ENCODE measurements at regions not wholly inside any gene's neighbourhood (a gene's known extent, or its start where the extent isn't known, plus 50 kb on each side); places are given as distances from the start of the nearest gene placed in this dataset.

GRCh38 chr12:89965993-89966392 lies 257.4 kb upstream of the ATP2B1 start:
- Histone ChIP-seq H3K4me1 (ENCODE audit: control insufficient read depth in 1 of 2, insufficient read depth in 2 of 2, low read length in 2 of 2) (peaks cover 10 to 32% of the 10 kb centered on the region in 2 donors), H3K9me3 (ENCODE audit: control insufficient read depth in 1 of 2, low read length in 2 of 2) (no peaks in the 10 kb centered on the region), H3K9ac (ENCODE audit: low read depth in 1 of 2, low read length in 2 of 2) (no peak overlapping the region), H3K27me3 (ENCODE audit: control insufficient read depth in 1 of 2, insufficient read depth in 2 of 2, low read length in 2 of 2) (no peaks in the 10 kb centered on the region), H3K27ac (ENCODE audit: low read depth, low read length) (no peak overlapping the region), H3K4me3 (ENCODE audit: low read depth in 1 of 2, low read length in 2 of 2) (no peak overlapping the region), H3K36me3 (ENCODE audit: control insufficient read depth in 1 of 2, insufficient read depth in 2 of 2, low read length in 2 of 2) (no peaks in the 10 kb centered on the region)

DNA sequence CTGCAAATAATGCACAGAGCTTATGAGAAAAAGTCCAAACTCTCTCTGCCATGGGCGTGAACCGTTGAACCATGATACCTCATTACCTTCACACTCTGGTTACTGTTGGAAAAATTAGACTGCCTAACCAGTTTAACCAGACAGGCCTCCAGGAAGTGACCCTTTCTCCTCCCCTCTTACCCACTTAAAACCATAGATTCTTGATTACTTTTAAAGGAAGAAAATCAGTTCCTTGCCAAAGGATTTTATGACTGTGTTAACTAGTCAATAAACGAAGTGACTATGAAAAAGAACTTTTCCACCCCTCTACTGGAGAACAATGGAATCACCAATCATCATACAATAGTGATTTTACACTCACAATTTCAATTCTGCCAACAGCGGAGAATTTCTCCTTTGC lies 254.0 kb upstream of the ATP2B1 start:
- Histone ChIP-seq H3K9ac (ENCODE audit: low read depth in 1 of 2, low read length in 2 of 2) (no peak overlapping the region), H3K27me3 (ENCODE audit: control insufficient read depth in 1 of 2, insufficient read depth in 2 of 2, low read length in 2 of 2) (no peaks in the 10 kb centered on the region), H3K4me1 (ENCODE audit: control insufficient read depth in 1 of 2, insufficient read depth in 2 of 2, low read length in 2 of 2) (peaks cover 9 to 34% of the 10 kb centered on the region in 2 donors), H3K27ac (ENCODE audit: low read depth, low read length) (no peak overlapping the region), H3K36me3 (ENCODE audit: control insufficient read depth in 1 of 2, insufficient read depth in 2 of 2, low read length in 2 of 2) (no peaks in the 10 kb centered on the region), H3K4me3 (ENCODE audit: low read depth in 1 of 2, low read length in 2 of 2) (no peak overlapping the region), H3K9me3 (ENCODE audit: control insufficient read depth in 1 of 2, low read length in 2 of 2) (no peaks in the 10 kb centered on the region)

- Histone ChIP-seq H3K27me3 (ENCODE audit: control insufficient read depth in 1 of 2, insufficient read depth in 2 of 2, low read length in 2 of 2) (no peaks in the 10 kb centered on the region), H3K27ac (ENCODE audit: low read depth, low read length) (no peak overlapping the region), H3K9ac (ENCODE audit: low read depth in 1 of 2, low read length in 2 of 2) (no peak overlapping the region), H3K36me3 (ENCODE audit: control insufficient read depth in 1 of 2, insufficient read depth in 2 of 2, low read length in 2 of 2) (no peaks in the 10 kb centered on the region), H3K9me3 (ENCODE audit: control insufficient read depth in 1 of 2, low read length in 2 of 2) (no peaks in the 10 kb centered on the region), H3K4me3 (ENCODE audit: low read depth in 1 of 2, low read length in 2 of 2) (no peak overlapping the region), H3K4me1 (ENCODE audit: control insufficient read depth in 1 of 2, insufficient read depth in 2 of 2, low read length in 2 of 2) (peaks cover 6 to 23% of the 10 kb centered on the region in 2 donors)
Observed at GRCh38 chr12:89960607-89961394, 252.2 kb upstream of the ATP2B1 start.

GRCh38 chr12:89960011-89960507 lies 251.4 kb upstream of the ATP2B1 start:
- no peak overlapping the region for H3K27ac ChIP-seq (ENCODE audit: low read depth, low read length)
- no peaks in the 10 kb centered on the region for H3K9me3 ChIP-seq (ENCODE audit: control insufficient read depth in 1 of 2, low read length in 2 of 2)
- H3K36me3 ChIP-seq (ENCODE audit: control insufficient read depth in 1 of 2, insufficient read depth in 2 of 2, low read length in 2 of 2): no peaks in the 10 kb centered on the region
- peak overlapping the region in 1 of 2 donors; percentile 17 for H3K9ac ChIP-seq (ENCODE audit: low read depth in 1 of 2, low read length in 2 of 2)
- peaks cover 6 to 23% of the 10 kb centered on the region in 2 donors for H3K4me1 ChIP-seq (ENCODE audit: control insufficient read depth in 1 of 2, insufficient read depth in 2 of 2, low read length in 2 of 2)
- no peaks in the 10 kb centered on the region for H3K27me3 ChIP-seq (ENCODE audit: control insufficient read depth in 1 of 2, insufficient read depth in 2 of 2, low read length in 2 of 2)
- no peak overlapping the region for H3K4me3 ChIP-seq (ENCODE audit: low read depth in 1 of 2, low read length in 2 of 2)

DNA sequence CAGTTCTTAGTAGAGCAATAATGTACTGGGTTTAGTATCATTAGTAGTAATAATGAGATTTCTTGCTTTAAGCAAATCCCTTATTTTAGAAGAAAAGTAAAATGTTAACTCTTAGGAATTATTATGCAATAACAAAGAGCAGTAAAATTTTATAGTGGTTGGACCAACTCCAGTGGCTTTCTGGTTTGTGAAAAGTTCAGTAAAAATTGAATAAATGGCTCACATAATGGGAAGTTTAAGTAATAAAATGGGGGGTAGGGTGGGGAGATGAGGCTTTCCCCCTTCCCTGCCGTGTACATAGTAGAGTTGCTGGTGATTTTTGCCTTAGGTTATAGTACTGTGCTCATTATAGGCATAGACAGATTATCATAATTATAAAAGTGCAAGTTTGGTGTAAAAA lies 250.5 kb upstream of the ATP2B1 start:
- no peak overlapping the region for H3K4me3 ChIP-seq (ENCODE audit: low read depth in 1 of 2, low read length in 2 of 2)
- no peak overlapping the region for H3K9ac ChIP-seq (ENCODE audit: low read depth in 1 of 2, low read length in 2 of 2)
- H3K27me3 ChIP-seq (ENCODE audit: control insufficient read depth in 1 of 2, insufficient read depth in 2 of 2, low read length in 2 of 2): no peaks in the 10 kb centered on the region
- H3K4me1 ChIP-seq (ENCODE audit: control insufficient read depth in 1 of 2, insufficient read depth in 2 of 2, low read length in 2 of 2): peaks cover 6 to 23% of the 10 kb centered on the region in 2 donors
- no peaks in the 10 kb centered on the region for H3K9me3 ChIP-seq (ENCODE audit: control insufficient read depth in 1 of 2, low read length in 2 of 2)
- no peaks in the 10 kb centered on the region for H3K36me3 ChIP-seq (ENCODE audit: control insufficient read depth in 1 of 2, insufficient read depth in 2 of 2, low read length in 2 of 2)
- H3K27ac ChIP-seq (ENCODE audit: low read depth, low read length): no peak overlapping the region

DNA sequence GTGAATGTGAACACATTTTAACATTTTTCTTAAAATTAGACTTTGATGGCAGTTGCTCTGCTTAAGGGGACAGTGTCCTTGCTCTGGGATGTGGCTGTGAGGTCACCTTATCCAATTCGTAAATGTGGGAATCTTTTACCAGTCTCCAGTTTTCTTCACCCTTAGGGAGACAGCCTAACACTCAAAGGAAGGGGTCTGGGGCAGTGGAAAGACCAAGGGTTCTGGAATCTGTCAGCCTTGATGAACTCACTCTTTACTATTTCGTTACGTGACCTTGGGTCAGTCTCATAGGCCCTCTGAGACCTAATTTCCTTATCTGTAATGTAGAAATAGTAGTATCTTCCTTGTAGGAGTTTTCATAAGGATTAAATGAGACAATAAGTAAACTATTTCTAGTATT lies 245.6 kb upstream of the ATP2B1 start:
- Histone ChIP-seq H3K27ac (ENCODE audit: low read depth, low read length) (no peak overlapping the region), H3K9me3 (ENCODE audit: control insufficient read depth in 1 of 2, low read length in 2 of 2) (no peaks in the 10 kb centered on the region), H3K9ac (ENCODE audit: low read depth in 1 of 2, low read length in 2 of 2) (no peak overlapping the region)

GRCh38 chr12:89951694-89952060 lies 243.0 kb upstream of the ATP2B1 start:
- Histone ChIP-seq H3K36me3 (ENCODE audit: control insufficient read depth in 1 of 2, insufficient read depth in 2 of 2, low read length in 2 of 2) (no peaks in the 10 kb centered on the region), H3K9ac (ENCODE audit: low read depth in 1 of 2, low read length in 2 of 2) (no peak overlapping the region), H3K4me1 (ENCODE audit: control insufficient read depth in 1 of 2, insufficient read depth in 2 of 2, low read length in 2 of 2) (peaks cover 33 to 53% of the 10 kb centered on the region in 2 donors), H3K27me3 (ENCODE audit: control insufficient read depth in 1 of 2, insufficient read depth in 2 of 2, low read length in 2 of 2) (no peaks in the 10 kb centered on the region), H3K9me3 (ENCODE audit: control insufficient read depth in 1 of 2, low read length in 2 of 2) (no peaks in the 10 kb centered on the region), H3K27ac (ENCODE audit: low read depth, low read length) (no peak overlapping the region), H3K4me3 (ENCODE audit: low read depth in 1 of 2, low read length in 2 of 2) (no peak overlapping the region)

More for the DNA sequence above, 245.6 kb upstream of the ATP2B1 start:
- Histone ChIP-seq H3K36me3 (ENCODE audit: control insufficient read depth in 1 of 2, insufficient read depth in 2 of 2, low read length in 2 of 2) (no peaks in the 10 kb centered on the region), H3K4me1 (ENCODE audit: control insufficient read depth in 1 of 2, insufficient read depth in 2 of 2, low read length in 2 of 2) (peaks cover 12 to 28% of the 10 kb centered on the region in 2 donors), H3K27me3 (ENCODE audit: control insufficient read depth in 1 of 2, insufficient read depth in 2 of 2, low read length in 2 of 2) (no peaks in the 10 kb centered on the region), H3K4me3 (ENCODE audit: low read depth in 1 of 2, low read length in 2 of 2) (no peak overlapping the region)

- Histone ChIP-seq H3K27me3 (ENCODE audit: control insufficient read depth in 1 of 2, insufficient read depth in 2 of 2, low read length in 2 of 2) (no peaks in the 10 kb centered on the region), H3K36me3 (ENCODE audit: control insufficient read depth in 1 of 2, insufficient read depth in 2 of 2, low read length in 2 of 2) (no peaks in the 10 kb centered on the region), H3K4me3 (ENCODE audit: low read depth in 1 of 2, low read length in 2 of 2) (no peak overlapping the region), H3K9ac (ENCODE audit: low read depth in 1 of 2, low read length in 2 of 2) (no peak overlapping the region), H3K4me1 (ENCODE audit: control insufficient read depth in 1 of 2, insufficient read depth in 2 of 2, low read length in 2 of 2) (peaks cover 35 to 58% of the 10 kb centered on the region in 2 donors), H3K27ac (ENCODE audit: low read depth, low read length) (no peak overlapping the region), H3K9me3 (ENCODE audit: control insufficient read depth in 1 of 2, low read length in 2 of 2) (no peaks in the 10 kb centered on the region)
Observed at GRCh38 chr12:89951050-89951693, 242.5 kb upstream of the ATP2B1 start.

GRCh38 chr12:89950421-89950820 lies 241.8 kb upstream of the ATP2B1 start:
- H3K4me1 ChIP-seq (ENCODE audit: control insufficient read depth in 1 of 2, insufficient read depth in 2 of 2, low read length in 2 of 2): peaks cover 41 to 65% of the 10 kb centered on the region in 2 donors
- H3K27me3 ChIP-seq (ENCODE audit: control insufficient read depth in 1 of 2, insufficient read depth in 2 of 2, low read length in 2 of 2): no peaks in the 10 kb centered on the region
- H3K4me3 ChIP-seq (ENCODE audit: low read depth in 1 of 2, low read length in 2 of 2): peak overlapping the region; percentile 8 to 22
- H3K9me3 ChIP-seq (ENCODE audit: control insufficient read depth in 1 of 2, low read length in 2 of 2): no peaks in the 10 kb centered on the region
- H3K36me3 ChIP-seq (ENCODE audit: control insufficient read depth in 1 of 2, insufficient read depth in 2 of 2, low read length in 2 of 2): no peaks in the 10 kb centered on the region
- no peak overlapping the region for H3K9ac ChIP-seq (ENCODE audit: low read depth in 1 of 2, low read length in 2 of 2)
- no peak overlapping the region for H3K27ac ChIP-seq (ENCODE audit: low read depth, low read length)

DNA sequence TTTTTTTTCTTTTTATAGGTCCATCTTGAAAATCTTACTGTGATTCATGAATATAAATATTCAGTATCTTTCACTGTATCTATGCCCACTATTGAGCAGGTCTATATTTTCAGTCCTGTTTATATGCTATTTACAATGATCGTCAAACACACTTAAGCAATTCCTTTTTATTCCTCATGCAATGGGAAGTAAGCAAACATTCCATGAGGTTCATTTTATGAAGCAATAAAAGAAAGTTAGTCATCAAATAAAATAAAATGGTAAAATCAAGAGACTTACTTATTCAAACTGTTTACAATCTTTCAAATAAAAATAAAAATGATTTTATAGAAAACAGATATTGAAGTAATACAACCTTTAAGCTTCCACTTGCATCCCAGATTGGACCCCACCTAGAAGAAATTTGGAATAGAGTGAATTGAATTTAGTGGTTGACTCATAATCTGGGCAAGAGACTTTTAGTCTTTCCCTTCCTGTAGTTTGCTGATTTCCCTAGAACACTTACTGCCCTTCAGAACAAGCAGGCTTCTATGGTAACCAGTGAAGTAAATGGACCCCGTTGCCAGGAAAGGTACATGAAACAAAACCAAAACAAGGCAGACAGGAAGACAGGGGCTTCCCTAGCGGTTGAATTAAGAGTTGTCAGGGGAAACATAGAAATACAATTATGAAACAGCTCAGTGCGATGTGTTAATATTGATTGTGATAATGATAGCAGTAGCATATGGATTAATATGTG lies 241.0 kb upstream of the ATP2B1 start:
- no peaks in the 10 kb centered on the region for H3K27me3 ChIP-seq (ENCODE audit: control insufficient read depth in 1 of 2, insufficient read depth in 2 of 2, low read length in 2 of 2)
- peaks cover 41 to 71% of the 10 kb centered on the region in 2 donors for H3K4me1 ChIP-seq (ENCODE audit: control insufficient read depth in 1 of 2, insufficient read depth in 2 of 2, low read length in 2 of 2)
- H3K9ac ChIP-seq (ENCODE audit: low read depth in 1 of 2, low read length in 2 of 2): peak overlapping the region in 1 of 2 donors; percentile 14
- no peaks in the 10 kb centered on the region for H3K9me3 ChIP-seq (ENCODE audit: control insufficient read depth in 1 of 2, low read length in 2 of 2)
- peak overlapping the region; percentile 22 for H3K27ac ChIP-seq (ENCODE audit: low read depth, low read length)
- peak overlapping the region; percentile 8 to 22 for H3K4me3 ChIP-seq (ENCODE audit: low read depth in 1 of 2, low read length in 2 of 2)
- H3K36me3 ChIP-seq (ENCODE audit: control insufficient read depth in 1 of 2, insufficient read depth in 2 of 2, low read length in 2 of 2): no peaks in the 10 kb centered on the region

All from duodenal mucosa (tissue), 2 donors.